ENCODE measurements at regions not wholly inside any gene's neighbourhood (a gene's known extent, or its start where the extent isn't known, plus 50 kb on each side); places are given as distances from the start of the nearest gene placed in this dataset.
"Not testable (repeated sequence)": the region's sequence is repeated elsewhere in the genome, so short reads cannot be mapped to it uniquely, and the experiment has no call there.

GRCh38 chr4:73348185-73348584 lies 55.9 kb upstream of the ALB start:
- DNase-seq (ENCODE audit: low read depth), result no peak

- DNase-seq (ENCODE audit: low read depth), result no peak
Observed at GRCh38 chr4:73347497-73347896, 56.6 kb upstream of the ALB start.

DNA sequence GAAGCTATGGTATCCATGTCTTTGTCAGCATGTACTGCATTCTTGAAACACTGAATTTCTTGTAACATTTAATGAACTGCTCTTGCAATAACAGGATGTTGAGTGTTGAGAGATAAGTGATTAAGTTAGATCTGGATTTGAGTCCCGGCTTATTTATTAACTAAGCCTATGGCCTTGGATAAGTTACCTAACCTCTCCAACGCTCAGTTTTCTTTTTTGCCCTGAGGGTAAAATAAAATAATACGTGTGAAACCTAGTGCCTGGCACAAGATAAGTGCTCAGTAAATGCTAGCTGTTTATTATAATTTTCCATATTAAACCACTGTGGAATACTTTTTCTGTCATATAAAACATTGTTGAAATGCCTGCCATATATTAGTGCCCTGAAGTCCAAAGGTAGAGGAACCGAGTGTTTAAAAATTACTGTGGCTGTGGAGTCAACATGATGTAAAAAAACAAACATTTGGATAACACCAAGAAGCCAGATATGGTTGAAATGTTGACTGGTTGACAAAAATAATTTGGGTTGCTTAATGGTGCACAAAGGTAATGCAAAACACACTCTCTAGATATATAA lies 58.6 kb upstream of the ALB start:
- DNase-seq (ENCODE audit: low read depth), result no peak

DNA sequence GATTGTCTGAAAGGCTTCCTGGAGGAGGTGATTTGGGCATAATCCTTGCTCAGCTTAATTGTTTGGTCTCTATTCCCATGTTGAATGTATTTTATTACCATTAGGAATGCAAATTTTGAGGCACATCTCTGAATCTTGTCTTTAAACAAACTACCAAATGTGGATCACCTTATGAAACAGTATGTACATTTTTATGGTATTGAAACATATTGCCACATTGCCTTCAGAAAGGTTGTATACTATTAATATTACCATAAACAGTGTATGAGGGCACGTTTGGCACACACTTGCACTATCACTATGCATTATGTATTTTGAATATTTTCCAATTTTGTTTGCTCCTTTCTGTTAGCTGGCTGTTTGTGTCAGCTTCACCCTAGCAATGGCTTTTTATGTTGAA lies 60.0 kb upstream of the ALB start:
- DNase-seq (ENCODE audit: low read depth), result no peak

- no peak for DNase-seq (ENCODE audit: low read depth)
Observed at GRCh38 chr4:73343432-73343831, 60.7 kb upstream of the ALB start.

DNA sequence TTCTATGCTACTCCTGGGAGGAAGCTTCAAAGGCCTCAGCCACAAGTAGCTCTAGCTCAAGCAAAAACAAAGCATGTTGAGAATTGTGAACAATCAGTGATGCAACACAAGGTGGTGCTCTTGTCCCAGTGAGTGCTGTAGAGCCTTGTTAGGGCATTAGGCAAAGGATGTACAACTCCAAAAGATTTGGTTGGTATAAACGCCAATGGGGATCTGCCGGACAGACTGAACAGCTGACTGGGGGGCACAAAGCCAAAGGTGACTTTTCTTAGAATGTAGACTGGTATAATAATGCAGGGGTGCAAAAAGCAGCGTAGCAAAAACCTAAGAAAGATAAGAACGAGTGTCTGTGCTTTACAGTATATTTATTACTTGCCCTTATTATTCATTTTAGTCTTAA lies 62.6 kb upstream of the ALB start:
- peak; percentile 22 for DNase-seq (ENCODE audit: low read depth)

DNA sequence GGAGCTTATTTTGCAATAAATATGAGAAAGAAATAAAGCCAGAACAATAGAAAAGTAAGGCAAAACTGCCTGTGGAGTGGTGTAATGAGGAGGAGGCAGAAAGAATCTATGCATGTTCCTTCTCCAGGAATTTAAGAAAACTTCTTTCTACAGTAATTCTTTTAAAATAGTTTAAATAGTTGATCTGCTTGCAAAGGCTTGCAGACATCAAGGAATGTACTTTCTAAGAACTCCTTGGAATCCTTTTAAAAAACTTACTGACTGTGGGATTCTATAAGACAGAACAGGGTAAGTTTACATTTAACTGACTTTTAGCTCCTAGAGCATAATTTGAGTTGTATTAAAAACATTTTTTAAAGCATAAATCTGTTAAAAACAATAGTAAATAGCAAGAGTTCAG lies 63.2 kb upstream of the ALB start:
- no peak for DNase-seq (ENCODE audit: low read depth)

- DNase-seq (ENCODE audit: low read depth), result no peak
Observed at GRCh38 chr4:73335679-73336078, 68.4 kb upstream of the ALB start.

GRCh38 chr4:73332012-73332411 lies 72.1 kb upstream of the ALB start:
- DNase-seq (ENCODE audit: low read depth), result not testable (repeated sequence)

DNA sequence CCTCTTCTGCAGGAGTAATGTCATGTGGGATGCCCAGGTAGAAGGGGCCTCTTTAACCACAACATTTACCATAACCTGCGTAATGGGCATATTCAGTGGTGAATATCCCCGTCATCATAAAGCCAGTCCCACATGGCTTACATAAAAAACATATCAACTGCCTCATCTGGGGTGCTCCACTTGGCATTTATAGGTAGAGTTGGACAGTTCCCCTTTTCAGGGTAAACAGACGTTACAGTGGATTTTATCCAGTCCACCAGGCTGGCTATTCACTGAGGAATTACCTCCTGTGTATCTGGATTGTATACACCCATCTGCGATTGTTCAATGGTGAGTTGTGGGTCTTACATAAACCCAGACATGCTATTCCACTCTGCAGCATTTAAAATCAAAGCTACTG lies 70.7 kb upstream of the ANKRD17 start:
- no peak for DNase-seq (ENCODE audit: low read depth)

DNA sequence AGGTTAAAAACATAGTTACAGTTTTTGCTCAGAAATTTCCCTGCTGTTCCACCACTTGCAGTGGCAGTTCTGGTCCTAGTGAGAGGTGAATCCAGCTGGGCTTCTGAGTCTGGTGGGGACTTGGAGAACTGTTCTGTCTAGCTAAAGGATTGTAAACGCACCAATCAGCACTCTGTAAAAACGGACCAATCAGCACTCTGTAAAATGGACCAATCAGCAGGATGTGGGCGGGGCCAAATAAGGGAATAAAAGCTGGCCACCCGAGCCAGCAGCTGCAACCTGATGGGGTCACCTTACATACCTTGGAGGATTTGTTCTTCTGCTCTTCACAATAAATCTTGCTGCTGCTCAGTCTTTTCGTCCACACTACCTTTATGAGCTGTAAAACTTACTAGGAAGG lies 67.2 kb upstream of the ANKRD17 start:
- not testable (repeated sequence) for DNase-seq (ENCODE audit: low read depth)

DNA sequence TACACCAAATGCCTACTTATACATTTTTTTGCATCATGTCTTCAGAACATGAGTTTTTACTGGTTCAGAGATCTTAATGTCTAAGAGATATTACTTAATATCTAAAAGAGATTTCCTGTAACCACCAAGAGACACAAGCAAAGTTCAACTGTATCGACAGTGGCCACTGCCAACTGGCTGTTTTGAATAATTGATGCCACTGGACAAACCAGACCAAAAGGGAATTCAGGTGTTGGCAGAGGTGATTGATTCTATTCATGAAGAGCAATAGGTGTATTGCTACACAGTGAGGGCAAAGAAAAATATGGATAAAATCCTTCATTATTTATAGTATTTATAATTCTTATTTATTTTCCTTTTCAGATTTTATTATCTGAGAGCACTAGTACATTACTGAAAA lies 58.5 kb upstream of the ANKRD17 start:
- DNase-seq (ENCODE audit: low read depth), result no peak

- no peak for DNase-seq (ENCODE audit: low read depth)
Observed at GRCh38 chr4:73315091-73315490, 56.5 kb upstream of the ANKRD17 start.

GRCh38 chr4:73312967-73313366 lies 54.4 kb upstream of the ANKRD17 start:
- DNase-seq (ENCODE audit: low read depth), result no peak

DNA sequence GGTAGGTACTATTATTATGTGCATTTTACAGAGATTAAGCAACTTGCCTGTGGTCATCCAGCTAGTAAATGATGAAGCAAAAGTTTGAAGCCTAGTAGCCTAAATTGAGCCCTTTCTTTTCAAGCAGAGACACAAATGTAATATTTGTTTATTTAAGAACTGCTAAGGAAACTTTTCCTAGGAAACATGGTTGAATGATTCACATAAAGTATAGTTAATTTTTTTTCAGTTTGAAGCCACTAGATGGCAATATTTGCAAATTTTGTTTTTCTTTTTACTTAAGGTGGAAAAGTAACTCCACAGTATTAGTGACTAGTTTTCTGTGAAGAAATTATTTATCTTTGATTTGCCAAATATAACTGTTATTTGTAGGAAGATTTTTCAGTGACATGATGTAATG lies 52.8 kb upstream of the ANKRD17 start:
- DNase-seq (ENCODE audit: low read depth), result no peak

DNA sequence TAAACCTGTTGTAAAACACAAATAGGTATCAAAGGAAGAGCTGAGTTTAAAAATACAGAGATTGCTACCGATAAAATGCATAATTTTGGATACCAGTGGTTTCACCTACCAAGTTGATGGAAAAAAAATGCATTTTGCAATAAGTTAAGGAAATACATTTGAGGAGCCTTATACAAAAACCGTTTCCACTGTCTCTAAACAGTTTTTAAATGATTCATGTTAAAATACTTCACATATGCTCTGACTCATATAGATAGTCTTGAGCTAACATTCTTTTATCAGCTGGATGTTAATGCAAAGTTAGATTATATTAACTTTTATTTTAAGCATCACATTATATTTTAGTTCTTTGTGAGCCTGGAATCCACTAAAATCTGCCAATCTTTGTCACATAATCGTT lies 50.6 kb upstream of the ANKRD17 start:
- DNase-seq (ENCODE audit: low read depth), result no peak
